Parathyroid adenoma (tissue), 2 donors: ENCODE measurements at regions not wholly inside any gene's neighbourhood (a gene's known extent, or its start where the extent isn't known, plus 50 kb on each side); places are given as distances from the start of the nearest gene placed in this dataset.

ENCODE experiments used
- H2AFZ ChIP-seq: fragments of 300-600 bp; sonication (generic); one replicate; pipeline ENCODE4 v1.7.0; 2017; ENCODE audit warnings: antibody characterized with exemption, mild to moderate bottlenecking
- H3K27ac ChIP-seq: fragments of 300-600 bp; sonication (generic); one replicate; pipeline ENCODE4 v1.7.0; 2017
- H3K27me3 ChIP-seq: fragments of 300-600 bp; sonication (generic); one replicate; pipeline ENCODE4 v1.7.0; 2017; ENCODE audit warnings: low read length; ENCODE audit not compliant: control insufficient read depth, insufficient read depth
- H3K36me3 ChIP-seq: fragments of 300-600 bp; sonication (generic); one replicate; pipeline ENCODE4 v1.7.0; 2017; ENCODE audit warnings: low read length; ENCODE audit not compliant: control insufficient read depth, insufficient read depth
- H3K4me1 ChIP-seq: fragments of 300-600 bp; sonication (generic); one replicate; pipeline ENCODE4 v1.7.0; 2017; ENCODE audit warnings: control low read depth
- H3K4me2 ChIP-seq: fragments of 300-600 bp; sonication (generic); one replicate; pipeline ENCODE4 v1.7.0; 2017; ENCODE audit warnings: low read length
- H3K4me3 ChIP-seq: fragments of 300-600 bp; sonication (generic); one replicate; pipeline ENCODE4 v1.7.0; 2017; ENCODE audit warnings: low read depth, low read length
- H3K79me2 ChIP-seq: fragments of 300-600 bp; sonication (generic); one replicate; pipeline ENCODE4 v1.7.0; 2017; ENCODE audit warnings: control low read depth
- H3K9ac ChIP-seq: fragments of 300-600 bp; sonication (generic); one replicate; pipeline ENCODE4 v1.7.0; 2017; ENCODE audit warnings: mild to moderate bottlenecking
- H3K9me3 ChIP-seq: fragments of 300-600 bp; sonication (generic); one replicate; pipeline ENCODE4 v1.7.0; 2017; ENCODE audit warnings: low read length; ENCODE audit not compliant: control insufficient read depth
- TF ChIP-seq, protein P1 (sequence below): fragments of 300-600 bp; sonication (generic); IDR thresholded peaks from one replicate; pipeline ENCODE4 v1.7.0; 2017; ENCODE audit warnings: antibody characterized with exemption, mild to moderate bottlenecking
- donor health status: primary hyperparathyroidism.

GRCh38 chr6:74605922-74606581 is 599.8 kb downstream of the COL12A1 start:
- Histone ChIP-seq H3K9ac (no peak overlapping the region), H3K27me3 (no peaks in the 10 kb centered on the region), H3K4me1 (no peaks in the 10 kb centered on the region), H3K27ac (no peak overlapping the region), H3K9me3 (no peaks in the 10 kb centered on the region), H3K79me2 (no peaks in the 10 kb centered on the region), H3K4me2 (no peak overlapping the region), H3K4me3 (no peak overlapping the region), H2AFZ (no peak overlapping the region), H3K36me3 (no peaks in the 10 kb centered on the region)
- TF ChIP-seq, protein P1, sequence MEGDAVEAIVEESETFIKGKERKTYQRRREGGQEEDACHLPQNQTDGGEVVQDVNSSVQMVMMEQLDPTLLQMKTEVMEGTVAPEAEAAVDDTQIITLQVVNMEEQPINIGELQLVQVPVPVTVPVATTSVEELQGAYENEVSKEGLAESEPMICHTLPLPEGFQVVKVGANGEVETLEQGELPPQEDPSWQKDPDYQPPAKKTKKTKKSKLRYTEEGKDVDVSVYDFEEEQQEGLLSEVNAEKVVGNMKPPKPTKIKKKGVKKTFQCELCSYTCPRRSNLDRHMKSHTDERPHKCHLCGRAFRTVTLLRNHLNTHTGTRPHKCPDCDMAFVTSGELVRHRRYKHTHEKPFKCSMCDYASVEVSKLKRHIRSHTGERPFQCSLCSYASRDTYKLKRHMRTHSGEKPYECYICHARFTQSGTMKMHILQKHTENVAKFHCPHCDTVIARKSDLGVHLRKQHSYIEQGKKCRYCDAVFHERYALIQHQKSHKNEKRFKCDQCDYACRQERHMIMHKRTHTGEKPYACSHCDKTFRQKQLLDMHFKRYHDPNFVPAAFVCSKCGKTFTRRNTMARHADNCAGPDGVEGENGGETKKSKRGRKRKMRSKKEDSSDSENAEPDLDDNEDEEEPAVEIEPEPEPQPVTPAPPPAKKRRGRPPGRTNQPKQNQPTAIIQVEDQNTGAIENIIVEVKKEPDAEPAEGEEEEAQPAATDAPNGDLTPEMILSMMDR, result no peak

- Histone ChIP-seq H3K4me2 (no peak overlapping the region), H2AFZ (no peak overlapping the region), H3K79me2 (no peaks in the 10 kb centered on the region), H3K27me3 (no peaks in the 10 kb centered on the region), H3K4me3 (no peak overlapping the region), H3K36me3 (no peaks in the 10 kb centered on the region), H3K9me3 (no peaks in the 10 kb centered on the region), H3K4me1 (no peaks in the 10 kb centered on the region), H3K9ac (no peak overlapping the region), H3K27ac (no peak overlapping the region)
- TF ChIP-seq, protein P1, result no peak
These were observed 601.6 kb downstream of the COL12A1 start for GRCh38 chr6:74604279-74604678.

DNA sequence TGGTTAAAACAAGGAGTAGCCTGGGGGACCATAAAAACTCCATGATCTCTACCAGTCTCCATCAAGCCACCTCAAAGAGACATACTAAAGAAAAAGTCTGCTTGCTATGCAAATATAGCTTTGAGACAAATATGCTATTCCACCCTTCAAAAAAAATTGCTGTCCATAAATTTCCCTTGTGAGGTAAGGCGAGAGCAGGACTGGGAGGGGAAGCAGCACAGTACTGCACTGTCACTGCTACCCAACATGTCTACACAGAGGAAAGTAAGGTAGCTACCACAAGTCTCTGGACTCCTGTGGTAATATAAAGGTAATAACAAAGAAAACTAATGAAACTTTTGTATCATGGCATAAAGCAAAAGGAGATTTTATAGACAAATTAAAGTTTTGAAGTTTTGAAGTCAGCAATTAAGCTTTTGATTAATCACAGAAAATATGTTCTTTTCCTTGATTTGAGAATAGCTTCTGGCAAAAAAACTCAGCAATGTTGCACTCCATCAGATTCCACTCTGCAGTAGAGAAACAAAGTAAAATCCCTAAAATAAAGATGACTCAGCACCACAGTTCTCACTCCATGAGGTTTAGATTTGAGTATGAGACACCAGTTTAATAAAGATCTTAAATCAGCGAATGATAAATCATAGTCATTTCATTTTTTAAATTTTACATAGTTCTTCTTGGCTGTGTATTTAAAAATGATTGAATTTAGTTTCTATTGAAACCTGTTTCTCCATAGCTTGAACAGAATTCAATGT is 602.4 kb downstream of the COL12A1 start:
- Histone ChIP-seq H3K4me3 (no peak overlapping the region), H3K4me2 (no peak overlapping the region), H3K4me1 (no peaks in the 10 kb centered on the region), H3K79me2 (no peaks in the 10 kb centered on the region), H2AFZ (no peak overlapping the region), H3K27me3 (no peaks in the 10 kb centered on the region), H3K36me3 (no peaks in the 10 kb centered on the region), H3K27ac (no peak overlapping the region), H3K9ac (no peak overlapping the region), H3K9me3 (no peaks in the 10 kb centered on the region)
- TF ChIP-seq, protein P1, result no peak

DNA sequence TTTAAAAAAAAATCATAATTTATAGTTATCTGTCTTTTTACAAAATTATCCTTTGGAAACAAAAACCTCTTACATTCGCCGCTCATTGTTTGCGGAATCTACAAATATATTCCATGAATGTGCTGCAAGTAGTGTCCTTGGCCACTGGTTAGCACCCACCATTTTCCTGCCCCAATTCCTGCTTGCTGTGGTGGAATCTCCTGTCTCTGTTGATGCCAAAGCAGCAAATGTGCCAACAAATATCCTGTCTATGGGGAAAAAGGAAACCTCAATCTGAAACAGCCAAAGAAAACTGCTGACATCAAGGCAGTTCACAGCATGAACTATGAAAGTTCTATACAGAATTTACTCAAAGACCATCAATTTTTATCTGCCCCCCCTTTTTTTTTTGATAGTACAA is 603.6 kb downstream of the COL12A1 start:
- Histone ChIP-seq H2AFZ (no peak overlapping the region), H3K4me3 (no peak overlapping the region), H3K9me3 (no peaks in the 10 kb centered on the region), H3K4me1 (no peaks in the 10 kb centered on the region), H3K36me3 (no peaks in the 10 kb centered on the region), H3K9ac (no peak overlapping the region), H3K27ac (no peak overlapping the region), H3K4me2 (no peak overlapping the region), H3K27me3 (no peaks in the 10 kb centered on the region), H3K79me2 (no peaks in the 10 kb centered on the region)
- TF ChIP-seq, protein P1, result no peak
